CD4-positive, alpha-beta T cell treated with Interleukin-4 for 1 hour (primary cell): ENCODE measurements at regions not wholly inside any gene's neighbourhood (a gene's known extent, or its start where the extent isn't known, plus 50 kb on each side); places are given as distances from the start of the nearest gene placed in this dataset.

Source experiments
- DNase-seq, 2 donors: peaks; one replicate each; pipeline ENCODE4 v3.0.0-alpha.2; 2020 to 2022

DNA sequence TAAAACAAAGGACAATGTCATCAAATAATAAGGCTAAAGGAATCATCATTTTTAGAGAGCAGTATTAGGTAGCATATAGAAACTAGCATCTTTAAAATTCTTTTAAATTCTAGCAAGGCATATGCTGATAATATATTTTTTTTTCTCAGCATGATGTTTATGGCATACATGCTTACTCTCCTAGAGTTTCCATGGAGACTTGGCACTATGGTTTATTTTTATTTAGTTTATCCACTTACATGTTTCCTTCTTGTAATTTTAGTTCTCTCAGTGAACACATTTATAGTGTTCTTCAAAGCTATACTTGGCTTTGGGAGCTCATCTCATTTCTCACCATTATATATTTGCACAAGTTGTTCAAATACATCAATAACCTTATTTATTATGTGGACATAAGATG, 413.8 kb upstream of the LINC00305 start:
- DNase-seq, result no peak

DNA sequence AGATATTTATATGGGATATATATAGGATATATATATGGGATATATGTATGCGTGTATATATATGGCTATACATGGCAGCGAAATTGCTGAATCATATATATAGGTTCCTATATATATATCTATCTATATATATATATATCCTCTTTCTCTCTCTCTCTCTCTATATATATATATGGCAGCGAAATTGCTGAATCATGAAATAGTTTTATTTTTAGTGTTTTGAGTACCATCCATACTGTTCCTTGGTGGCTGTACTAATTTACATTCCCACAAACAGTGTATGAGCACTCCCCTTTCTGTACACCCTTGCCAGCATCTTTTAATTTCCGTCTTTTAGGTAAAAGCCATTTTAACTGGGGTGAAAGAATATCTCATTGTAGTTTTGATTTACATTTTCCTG, 397.6 kb upstream of the LINC00305 start:
- DNase-seq, result no peak

DNA sequence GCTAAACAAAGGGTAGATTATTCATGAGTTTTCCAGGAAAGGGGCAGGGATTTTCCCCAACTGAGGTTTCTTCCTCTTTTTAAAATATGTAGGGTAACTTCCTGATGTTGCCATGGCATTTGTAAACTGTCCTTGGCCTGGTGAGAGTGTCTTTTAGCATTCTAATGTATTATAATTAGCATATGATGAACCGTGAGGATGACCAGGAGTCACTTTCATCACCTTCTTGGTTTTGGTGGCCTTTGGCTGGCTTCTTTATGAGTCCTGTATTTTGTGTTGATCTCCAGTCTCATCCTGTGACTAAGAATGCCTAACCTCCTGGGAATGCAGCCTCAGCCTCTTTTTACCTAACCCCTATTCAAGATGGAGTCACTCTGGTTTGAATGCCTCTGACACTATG, 391.0 kb upstream of the LINC00305 start:
- no peak for DNase-seq

DNA sequence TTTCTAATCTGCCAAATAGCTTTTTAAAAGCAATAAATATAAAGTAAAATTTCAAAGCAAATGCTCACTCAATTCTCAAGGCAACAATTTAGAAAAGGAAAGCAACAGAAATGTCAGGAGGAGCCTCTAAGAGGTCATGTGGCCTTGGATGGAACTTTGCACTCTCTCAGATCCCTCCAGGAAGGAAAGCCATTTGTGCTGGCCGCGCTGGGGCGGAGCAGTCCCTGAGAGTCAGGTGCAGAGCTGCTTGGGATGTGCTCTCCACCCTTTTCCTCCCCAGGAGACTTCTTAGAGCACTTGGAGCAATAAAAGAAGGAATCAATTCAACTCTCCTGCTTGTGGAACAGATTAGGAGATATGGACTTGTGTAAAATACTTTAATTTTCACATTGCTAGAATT, 379.8 kb upstream of the LINC00305 start:
- DNase-seq, result no peak

DNA sequence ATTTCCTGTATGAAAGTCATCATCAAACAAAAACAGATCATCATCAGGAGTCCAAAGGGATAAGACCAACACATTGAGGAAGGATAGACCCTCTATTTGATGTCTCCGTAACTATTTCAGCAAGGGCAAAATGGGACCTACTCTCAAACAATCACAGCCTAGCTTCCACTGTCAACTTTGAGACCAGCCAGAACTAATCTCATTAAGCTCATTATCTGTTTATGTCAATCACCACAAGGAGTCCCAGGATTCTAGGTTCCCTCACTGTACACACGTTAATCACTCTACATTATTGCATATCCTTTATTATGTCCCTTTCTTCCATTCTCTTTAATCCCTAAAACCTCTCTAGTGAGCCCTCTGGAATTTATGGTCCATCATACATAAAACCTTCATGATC, 370.3 kb upstream of the LINC00305 start:
- no peak for DNase-seq

DNA sequence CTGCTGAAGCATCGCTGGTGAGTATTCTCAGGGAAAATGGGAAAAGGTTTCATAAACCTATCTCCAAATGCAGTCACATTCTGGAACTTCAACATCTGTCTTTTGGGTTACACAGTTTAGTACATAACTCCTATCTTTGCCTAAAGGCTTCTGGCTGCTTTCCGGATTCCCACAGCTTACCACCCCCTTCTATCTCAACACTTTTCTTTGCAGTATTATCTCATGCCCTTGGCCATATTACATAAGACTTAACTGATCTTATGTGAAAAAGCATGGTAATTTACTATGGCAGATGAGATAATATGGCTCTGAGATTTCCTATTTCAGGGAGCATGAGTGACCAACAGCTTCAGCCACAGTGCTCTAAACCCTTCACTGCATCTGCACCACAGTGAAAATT, 369.3 kb upstream of the LINC00305 start:
- no peak for DNase-seq

DNA sequence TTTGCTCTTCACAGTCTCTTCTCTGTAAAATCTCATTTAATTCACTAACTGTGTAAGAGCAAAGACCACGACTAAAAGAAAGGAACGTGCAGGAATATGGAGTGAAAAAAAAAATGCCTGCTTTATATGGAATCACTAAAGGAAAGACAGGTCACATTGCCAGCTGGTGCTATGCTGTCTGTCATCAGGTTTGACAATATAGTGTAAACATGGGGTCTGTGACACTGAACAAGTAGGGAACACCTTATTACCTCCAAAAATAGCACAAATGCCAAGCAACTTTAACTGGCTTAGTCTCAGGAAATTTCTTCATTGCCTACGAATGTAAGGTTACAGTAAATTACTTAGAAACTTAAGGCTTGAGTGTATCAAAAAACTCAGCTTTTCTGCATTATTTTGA, 364.5 kb upstream of the LINC00305 start:
- no peak for DNase-seq

DNA sequence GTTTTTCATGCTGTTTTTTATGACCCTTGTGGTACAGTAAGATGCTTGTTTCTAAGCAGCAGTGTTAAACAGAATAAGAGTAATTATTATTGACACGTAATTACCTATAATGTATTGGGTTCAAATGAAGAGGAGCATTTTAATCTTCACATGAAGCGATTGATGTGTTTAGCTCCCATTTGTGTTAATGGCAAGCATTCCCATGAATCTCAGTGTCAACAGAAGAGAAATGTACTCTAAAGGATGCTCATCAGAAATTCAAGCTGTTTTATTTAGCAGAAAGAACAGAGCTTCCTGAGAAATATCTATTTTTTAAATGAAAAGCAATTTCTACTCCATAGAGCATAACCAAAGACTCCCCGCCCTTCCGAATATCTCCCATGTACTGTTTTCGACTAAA, 341.3 kb upstream of the LINC00305 start:
- DNase-seq, result no peak

DNA sequence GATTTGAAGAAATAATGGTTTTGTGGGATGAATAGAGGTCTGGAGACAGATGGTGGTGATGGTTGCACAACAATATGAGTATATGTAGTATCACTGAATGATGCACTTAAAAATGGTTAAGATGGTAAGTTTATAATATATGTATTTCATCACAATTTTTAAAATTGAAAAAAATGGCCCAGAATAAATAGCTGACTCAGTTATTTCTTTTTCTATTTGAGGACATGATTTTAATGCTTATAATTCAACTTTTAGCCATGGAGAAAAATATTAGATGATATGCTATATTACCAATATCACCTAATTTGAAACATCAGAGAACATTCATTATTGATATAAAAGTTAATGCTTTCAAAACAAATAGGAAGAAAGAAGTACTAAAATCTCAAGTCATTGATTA, 339.8 kb upstream of the LINC00305 start:
- no peak for DNase-seq

DNA sequence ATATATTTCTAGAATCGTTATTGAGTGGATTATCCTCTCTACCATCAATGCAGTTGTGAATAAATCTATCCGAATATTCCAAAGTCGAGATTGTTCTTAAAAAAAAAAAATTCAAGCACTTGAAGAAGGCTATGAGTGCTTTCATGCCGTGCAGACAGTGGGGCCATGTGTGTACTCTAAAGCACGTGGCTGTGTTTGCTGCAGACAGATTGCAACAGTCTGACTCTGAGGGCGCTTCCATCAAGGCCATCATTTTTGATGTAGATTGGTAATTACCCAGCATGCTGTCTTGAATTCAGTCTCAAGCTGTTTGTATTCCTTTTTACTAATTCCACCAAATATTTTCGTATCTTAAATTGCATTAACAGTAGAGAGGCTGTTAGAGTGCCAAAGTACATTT, 325.9 kb upstream of the LINC00305 start:
- DNase-seq, result no peak

DNA sequence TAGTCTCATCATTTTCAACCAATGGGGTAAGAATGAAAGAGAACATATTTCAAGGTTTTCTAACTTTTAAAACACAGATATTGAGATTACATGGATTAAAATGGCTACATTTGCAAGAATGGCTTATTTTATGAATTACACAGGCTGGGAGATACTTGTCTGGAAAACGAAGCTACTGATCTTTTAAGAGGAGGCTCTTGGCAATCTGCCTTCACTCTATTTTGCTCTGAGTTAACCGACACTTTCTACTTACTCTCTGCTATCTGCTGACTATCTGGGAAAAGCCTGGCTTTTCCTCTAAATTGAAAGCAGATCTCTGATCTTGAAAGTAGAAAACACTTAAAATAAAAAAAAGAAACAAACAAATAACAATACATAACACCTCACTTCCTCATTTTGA, 325.4 kb upstream of the LINC00305 start:
- DNase-seq, result no peak

DNA sequence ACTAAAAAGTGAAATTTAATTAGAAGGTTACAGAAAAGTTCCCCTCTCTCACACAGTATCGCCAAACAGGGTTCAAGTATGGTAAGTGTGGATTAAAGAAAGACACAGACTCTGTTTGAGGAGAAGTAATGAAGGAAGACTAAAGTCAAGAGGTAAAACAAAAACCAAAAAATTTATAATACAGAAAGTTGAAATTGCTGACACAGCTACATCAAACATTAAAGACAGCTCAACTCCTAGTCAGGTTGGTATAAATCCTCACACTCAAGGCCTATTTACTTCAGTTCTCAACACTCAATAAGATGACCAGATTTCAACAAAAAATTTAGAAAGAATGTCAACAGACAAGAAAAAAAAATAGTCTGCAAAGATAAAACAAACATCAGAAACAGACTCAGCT, 300.5 kb upstream of the LINC00305 start:
- DNase-seq, result no peak

DNA sequence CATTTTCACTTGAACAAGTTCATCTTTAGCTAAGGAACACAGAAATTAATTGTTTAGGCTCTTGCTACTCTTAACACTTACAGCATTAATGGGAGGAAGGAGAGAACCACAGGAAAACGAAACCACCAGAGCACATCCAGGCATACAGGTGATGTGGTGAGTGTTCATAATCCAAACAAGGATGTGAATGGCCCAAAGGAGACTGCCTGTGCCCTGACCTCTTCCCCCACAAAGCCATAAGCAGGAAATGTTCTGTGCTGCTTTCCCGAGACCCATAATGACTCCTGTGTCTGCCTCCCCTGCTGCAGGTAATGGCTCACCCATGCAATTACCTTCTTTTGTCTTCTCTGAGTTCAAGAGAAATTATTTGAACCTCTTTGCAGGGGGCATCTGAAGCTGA, 295.9 kb upstream of the LINC00305 start:
- DNase-seq, result no peak

DNA sequence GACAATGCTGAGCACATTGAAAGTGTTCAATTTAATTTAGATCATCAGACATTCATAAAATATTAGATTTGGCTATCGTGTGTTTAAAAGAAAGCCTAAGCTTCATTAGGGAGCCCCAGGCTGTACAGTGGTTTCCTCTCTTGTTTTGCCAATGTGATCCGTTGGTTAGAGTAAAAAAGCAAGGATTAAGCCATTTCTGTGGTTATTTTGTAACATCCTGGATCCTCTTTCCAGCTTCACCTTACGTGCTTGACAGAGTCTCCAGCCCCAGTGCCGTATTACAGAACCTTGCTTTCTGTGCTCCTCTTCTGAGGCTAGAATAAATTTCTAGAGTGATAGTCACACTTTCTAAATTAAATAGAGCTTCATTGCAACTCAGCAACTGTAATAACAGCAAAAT, 289.3 kb upstream of the LINC00305 start:
- no peak for DNase-seq

DNA sequence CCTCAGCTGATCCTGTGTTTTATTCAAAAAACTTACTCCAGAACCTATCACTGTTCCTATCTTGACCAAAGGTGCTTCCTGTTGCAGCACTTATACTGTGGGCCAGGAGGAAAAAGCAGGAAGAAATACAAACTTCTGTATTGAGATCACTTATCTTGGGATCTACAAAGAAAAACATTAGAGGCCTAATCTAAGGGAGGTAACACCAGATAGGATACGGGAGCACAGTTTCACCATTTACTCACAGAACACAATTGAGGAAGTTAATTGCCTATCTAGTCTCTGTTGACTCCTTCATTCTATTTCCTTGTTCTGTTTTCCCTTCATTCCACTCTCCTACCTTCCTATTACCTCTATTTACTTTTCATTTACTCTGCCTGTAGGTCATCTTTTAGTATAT, 287.2 kb upstream of the LINC00305 start:
- DNase-seq, result no peak

DNA sequence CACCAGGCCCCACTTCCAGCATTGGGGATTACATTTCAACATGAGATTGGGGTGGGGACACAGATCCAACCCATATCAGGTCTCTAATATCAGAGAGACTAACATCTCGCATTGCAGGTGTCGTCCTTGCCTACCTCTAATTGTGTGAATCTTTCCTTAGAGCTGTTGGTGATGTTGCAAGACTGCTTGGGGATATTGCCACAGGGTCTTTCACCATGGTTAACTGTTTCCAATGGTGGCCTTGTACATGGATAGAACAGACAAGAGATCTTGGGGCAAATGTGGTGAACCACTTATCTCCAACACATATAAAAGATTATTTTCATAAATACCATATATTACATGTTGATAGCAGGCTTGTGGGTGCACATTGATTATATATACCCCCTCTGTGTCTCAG, 270.3 kb upstream of the LINC00305 start:
- DNase-seq, result no peak

DNA sequence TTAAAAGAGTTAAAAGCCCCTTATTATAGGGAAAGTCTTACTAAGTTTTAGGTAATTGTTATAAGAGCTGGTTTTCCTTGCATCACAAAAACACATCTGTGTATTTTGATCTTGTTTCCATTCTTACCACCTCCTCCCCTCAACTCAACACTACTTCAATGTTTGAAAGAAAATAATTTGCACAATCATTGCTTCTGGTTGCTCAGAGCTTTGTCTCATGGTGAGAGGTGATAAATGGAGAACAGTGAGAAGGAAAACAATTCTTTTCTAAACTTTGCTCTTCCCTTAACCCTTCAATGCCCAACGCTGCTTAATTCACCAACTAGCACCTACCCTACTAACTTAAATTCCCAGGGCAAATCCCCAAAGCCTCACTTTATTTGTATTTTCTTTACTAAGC, 268.1 kb upstream of the LINC00305 start:
- no peak for DNase-seq

DNA sequence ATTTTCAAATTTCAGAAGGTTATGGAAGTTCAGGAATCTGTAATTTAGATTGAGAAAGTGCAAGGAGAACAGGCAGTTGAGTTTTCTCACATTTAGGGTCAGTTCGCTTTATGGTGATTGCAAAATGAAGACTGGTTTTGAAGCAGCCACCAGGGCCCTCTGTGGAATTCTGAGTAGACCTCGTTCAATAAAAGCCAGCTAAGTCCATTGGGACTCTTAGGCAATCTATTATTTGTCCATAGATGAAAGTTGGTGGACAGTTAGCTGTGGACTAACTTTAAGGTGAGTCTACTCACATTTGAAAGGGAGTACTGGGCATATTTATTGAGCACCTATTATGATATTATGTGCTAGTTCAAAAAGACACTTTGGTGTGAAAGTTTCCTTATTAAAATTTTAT, 266.3 kb upstream of the LINC00305 start:
- no peak for DNase-seq

DNA sequence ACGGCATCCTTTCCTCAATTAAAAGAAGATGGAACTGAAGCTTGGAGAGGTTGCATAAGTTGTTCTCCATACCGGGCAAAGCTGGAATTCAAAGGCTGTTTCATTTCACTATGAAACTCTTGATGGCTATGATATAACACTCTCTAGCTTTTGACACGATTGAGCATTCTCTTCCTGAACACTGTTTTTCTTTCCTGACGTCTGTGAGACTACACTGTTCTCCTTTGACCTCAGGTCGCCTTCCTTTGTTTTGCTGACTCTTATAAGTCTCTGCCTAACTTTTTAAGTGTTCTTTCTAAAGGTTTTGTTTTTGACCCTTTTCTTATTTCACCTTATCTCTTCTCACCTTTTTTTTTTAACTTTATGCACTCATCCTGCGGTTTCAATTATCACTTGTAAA, 261.8 kb upstream of the LINC00305 start:
- DNase-seq, result no peak

DNA sequence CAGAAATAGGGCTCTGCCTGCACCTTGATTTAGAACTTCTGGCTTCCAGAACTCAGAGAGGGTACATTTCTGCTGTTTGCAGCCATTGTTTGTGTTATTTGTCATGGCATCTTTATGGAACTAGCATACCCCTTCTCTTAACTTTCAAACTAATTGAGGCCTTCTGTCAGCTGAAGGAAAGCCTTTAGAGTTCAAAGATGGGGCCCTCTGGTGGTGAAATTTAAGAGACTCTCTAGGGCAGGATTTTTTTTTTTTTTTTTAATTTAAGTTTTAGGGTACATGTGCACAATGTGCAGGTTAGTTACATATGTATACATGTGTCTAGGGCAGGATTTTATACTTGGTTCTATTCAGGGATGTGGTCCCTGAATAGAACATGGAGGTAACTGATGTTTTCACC, 260.6 kb upstream of the LINC00305 start:
- no peak for DNase-seq

DNA sequence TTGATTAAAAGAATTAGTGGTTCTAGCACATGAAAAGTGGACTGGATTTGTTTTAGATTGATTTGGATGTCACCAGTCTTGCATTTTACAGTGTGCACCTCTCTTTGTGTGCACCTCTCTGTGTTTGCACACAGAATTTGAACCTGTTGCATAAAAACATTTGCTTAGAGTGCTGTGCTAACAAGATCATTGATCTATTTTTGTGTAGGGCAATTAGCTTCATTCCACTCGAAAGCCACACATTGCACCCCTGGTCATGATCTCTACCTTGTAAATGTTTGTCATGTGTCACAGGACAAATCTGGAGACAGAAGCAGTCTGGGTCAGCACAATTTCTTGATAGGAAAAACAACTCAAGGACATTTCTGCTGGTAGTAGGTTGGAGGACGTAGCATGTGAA, 258.7 kb upstream of the LINC00305 start:
- no peak for DNase-seq

DNA sequence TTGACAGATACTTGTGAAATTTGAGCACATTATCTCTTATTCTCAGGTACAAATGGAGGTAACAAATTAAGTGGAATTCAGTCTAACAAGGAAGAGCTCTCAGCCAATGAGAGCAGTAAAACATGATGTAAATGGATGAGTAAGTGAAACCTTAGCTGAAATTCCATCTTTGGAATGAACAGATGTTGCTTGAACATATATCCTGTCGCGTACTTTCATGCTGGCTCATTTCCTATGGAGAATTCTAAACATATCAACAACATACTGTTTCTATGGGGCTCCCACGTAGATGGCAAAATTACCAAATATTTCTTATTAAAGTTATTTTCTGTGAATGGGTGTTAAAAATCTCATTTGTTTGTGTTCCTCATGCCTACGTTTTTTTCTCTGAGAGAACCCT, 256.3 kb upstream of the LINC00305 start:
- DNase-seq, result no peak

DNA sequence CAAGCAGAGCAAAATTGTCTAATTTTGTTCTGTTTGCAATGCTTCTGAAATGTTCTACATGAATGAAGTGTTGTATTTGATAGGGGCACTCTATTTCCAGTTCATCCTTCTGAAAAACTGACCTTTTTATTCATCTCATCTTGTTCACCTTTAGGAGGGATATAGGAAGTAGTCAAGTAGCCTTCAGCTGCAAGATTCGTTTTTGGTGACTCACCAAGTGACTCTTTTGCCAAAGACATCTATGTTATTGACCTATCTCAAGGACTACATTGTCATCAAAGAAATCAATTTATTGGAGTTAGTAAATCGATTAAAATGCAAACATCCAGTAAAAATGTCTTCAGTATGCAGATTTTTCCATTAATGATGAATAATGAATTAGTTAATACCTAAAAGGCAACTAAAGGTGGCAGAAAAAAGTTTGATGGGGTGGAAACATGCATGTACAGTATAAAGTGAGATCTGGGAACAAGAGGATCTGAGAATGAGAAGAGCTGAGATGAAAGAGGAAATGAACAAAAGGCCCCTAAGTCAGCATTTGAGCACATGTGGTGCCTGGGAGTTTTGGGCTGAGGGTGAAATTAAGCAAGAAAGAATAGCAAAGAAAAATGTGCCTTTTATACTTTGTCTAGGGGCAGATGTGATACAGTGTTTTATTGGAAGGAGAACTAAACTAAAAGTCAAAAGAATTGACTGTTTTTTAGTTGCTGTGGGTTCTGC, 255.1 kb upstream of the LINC00305 start:
- no peak for DNase-seq

DNA sequence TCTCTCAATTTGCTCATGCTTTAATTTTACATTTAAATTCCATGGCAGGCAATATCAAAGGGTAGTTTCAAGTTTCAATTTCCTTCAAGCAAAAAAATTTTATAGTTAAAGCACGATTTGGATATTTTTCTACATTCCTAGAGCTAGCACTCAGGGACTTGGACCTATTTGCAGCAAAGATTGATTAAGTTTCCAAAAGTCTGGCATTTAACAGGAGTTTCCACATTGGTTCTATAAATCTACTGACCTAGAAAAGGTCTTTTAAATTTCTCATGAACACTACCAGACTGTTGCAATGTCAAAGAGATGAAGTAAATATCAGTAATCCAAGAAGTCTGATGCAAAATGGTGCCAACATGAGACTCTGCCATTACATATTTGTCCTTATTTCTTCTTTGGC, 253.7 kb upstream of the LINC00305 start:
- no peak for DNase-seq

DNA sequence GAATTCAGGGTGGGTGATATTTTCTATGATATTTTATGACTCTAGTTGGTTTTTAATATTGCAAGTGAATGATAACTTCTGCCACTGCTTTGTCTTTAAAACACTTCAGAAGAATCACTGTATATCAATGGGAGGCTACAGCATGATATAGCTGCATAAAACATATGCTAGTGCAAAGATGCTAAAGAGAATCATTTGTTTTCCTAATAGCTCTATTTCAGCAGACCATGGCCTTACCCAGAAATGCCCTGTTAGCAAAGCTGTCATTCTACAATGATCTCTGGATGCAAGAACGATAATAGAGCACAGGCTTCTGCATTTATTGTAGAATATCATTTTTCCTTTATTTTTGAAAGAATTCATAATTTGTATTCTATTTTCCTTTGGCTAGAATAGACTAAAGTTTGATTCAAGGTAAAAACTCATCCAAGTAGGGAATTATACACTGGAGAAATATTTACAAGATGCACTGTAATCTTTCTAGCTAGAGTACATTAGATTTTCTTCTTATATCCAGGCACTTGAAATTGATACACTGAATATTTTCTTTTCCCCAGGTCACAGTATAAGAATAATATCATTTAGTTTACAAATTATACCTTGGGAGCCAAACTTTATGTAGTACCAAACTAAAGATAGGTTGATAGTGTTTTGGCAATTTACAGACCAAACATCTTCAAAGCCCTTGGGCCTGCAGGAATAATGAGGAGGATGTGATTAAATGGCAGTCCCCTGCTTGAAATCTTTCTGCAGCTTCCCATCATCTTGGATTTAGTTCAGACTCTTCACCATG, 252.6 kb upstream of the LINC00305 start:
- DNase-seq, result no peak
